Endothelial cell of umbilical vein (primary cell): ENCODE measurements at regions not wholly inside any gene's neighbourhood (a gene's known extent, or its start where the extent isn't known, plus 50 kb on each side); places are given as distances from the start of the nearest gene placed in this dataset.

Source experiments
- BruUV-seq: library from RNA; stranded (reverse); fragments of 400-500 nt; replicated peaks from 2 replicates; lab custom pipeline; 2021; lab: Mats Ljungman, UMichigan
- CTCF ChIA-PET: fragments of 300-600, 350-600 bp; sonication (Branson Sonifier 250); formaldehyde crosslinking; loops from one replicate; lab custom pipeline; 2021; ENCODE audit warnings: antibody characterized with exemption, inconsistent platforms; lab: Charles Lee
- POLR2A ChIA-PET: fragments of 300-600, 350-600 bp; sonication (Branson Sonifier 250); formaldehyde crosslinking; loops from one replicate; lab custom pipeline; 2021; ENCODE audit warnings: antibody characterized with exemption, inconsistent platforms; lab: Charles Lee
- DNase-seq: peaks from one replicate; pipeline ENCODE4 v3.0.0-alpha.2; 2011; ENCODE audit warnings: low read depth, low spot score
- FAIRE-seq: peaks from 2 replicates; lab custom pipeline; 2011; peaks lifted over from hg19 to GRCh38; lab: Jason Lieb, UNC
- H2AFZ ChIP-seq: 2 replicates; pipeline ENCODE4 v1.6.0; 2012; ENCODE audit warnings: low read depth, low read length, control low read depth, inconsistent platforms
- H3K27ac ChIP-seq: 2 replicates; pipeline ENCODE4 v1.5.1; 2011; ENCODE audit warnings: low read depth, mild to moderate bottlenecking, control low read depth, low read length, moderate library complexity; ENCODE audit not compliant: insufficient read depth
- H3K27me3 ChIP-seq, 2 experiments: 2 replicates each; pipeline versions ENCODE4 v1.6.0 to v1.6.1; 2011; ENCODE audit warnings: low read length in 2 of 2, mixed read lengths in 1 of 2; ENCODE audit not compliant: control insufficient read depth in 2 of 2, insufficient read depth in 2 of 2
- H3K36me3 ChIP-seq, 2 experiments: 2 replicates in 1 of 2; 3 replicates in 1 of 2; pipeline ENCODE4 v1.5.1; 2011; ENCODE audit warnings: low read length in 2 of 2, mild to moderate bottlenecking in 1 of 2, moderate library complexity in 1 of 2; ENCODE audit not compliant: control insufficient read depth in 2 of 2, insufficient read depth in 2 of 2; ENCODE audit errors: extremely low read depth in 1 of 2
- H3K4me1 ChIP-seq: 3 replicates; pipeline ENCODE4 v1.5.1; 2011; ENCODE audit warnings: mild to moderate bottlenecking, low read length; ENCODE audit not compliant: control insufficient read depth, insufficient read depth; ENCODE audit errors: extremely low read depth
- H3K4me2 ChIP-seq: 2 replicates; pipeline ENCODE4 v1.6.1; 2011; ENCODE audit warnings: low read length, control low read depth, mixed read lengths; ENCODE audit not compliant: insufficient read depth
- H3K4me3 ChIP-seq, 3 experiments: fragments of 200-600 bp in 1 of 3; sonication (generic), shearing (Covaris generic) in 1 of 3; replicated peaks in 1 of 3; 2 replicates each; pipeline ENCODE4 v1.5.1; 2011 to 2016; ENCODE audit warnings: control low read depth in 3 of 3, low read length in 3 of 3, mild to moderate bottlenecking in 2 of 3, inconsistent platforms in 1 of 3, low read depth in 1 of 3, moderate library complexity in 1 of 3; ENCODE audit not compliant: insufficient read depth in 1 of 3
- H3K79me2 ChIP-seq: 2 replicates; pipeline ENCODE4 v1.6.0; 2012; ENCODE audit warnings: low read length, inconsistent platforms; ENCODE audit not compliant: control insufficient read depth, insufficient read depth
- H3K9ac ChIP-seq: replicated peaks from 2 replicates; pipeline ENCODE3; 2011; ENCODE audit warnings: low read length, control low read depth; ENCODE audit not compliant: insufficient read depth; ENCODE audit errors: extremely low read depth
- H3K9me1 ChIP-seq: replicated peaks from 3 replicates; pipeline ENCODE4 v1.6.0; 2011; ENCODE audit warnings: mild to moderate bottlenecking, low read length; ENCODE audit not compliant: control insufficient read depth, insufficient read depth; ENCODE audit errors: extremely low read depth
- H3K9me3 ChIP-seq: replicated peaks from 2 replicates; pipeline ENCODE4 v1.5.1; 2012; ENCODE audit warnings: low read length, inconsistent platforms; ENCODE audit not compliant: control insufficient read depth, insufficient read depth
- H4K20me1 ChIP-seq: replicated peaks from 2 replicates; pipeline ENCODE3; 2011; ENCODE audit warnings: mild to moderate bottlenecking, low read length; ENCODE audit not compliant: control insufficient read depth, insufficient read depth; ENCODE audit errors: extremely low read depth
- EZH2 ChIP-seq: IDR thresholded peaks from 2 replicates; pipeline ENCODE4 v1.6.1; 2012; ENCODE audit warnings: borderline replicate concordance, low read depth, mild to moderate bottlenecking, moderate library complexity, low read length, inconsistent platforms; ENCODE audit not compliant: severe bottlenecking
- FOS ChIP-seq: IDR thresholded peaks from 2 replicates; pipeline ENCODE4 v1.6.1; 2011; ENCODE audit warnings: mild to moderate bottlenecking, low read length, moderate library complexity, borderline replicate concordance; ENCODE audit not compliant: insufficient read depth
- GATA2 ChIP-seq: IDR thresholded peaks from 2 replicates; pipeline ENCODE4 v1.7.0; 2011; ENCODE audit warnings: low read depth, mild to moderate bottlenecking, moderate library complexity, mixed read lengths, low read length; ENCODE audit not compliant: insufficient read length, insufficient read depth
- JUN ChIP-seq: IDR thresholded peaks from 2 replicates; pipeline ENCODE4 v1.6.1; 2011; ENCODE audit warnings: borderline replicate concordance, low read depth; ENCODE audit not compliant: insufficient read length, insufficient read depth
- MYC ChIP-seq: IDR thresholded peaks from one replicate; pipeline ENCODE4 v1.6.1; 2011; ENCODE audit warnings: mild to moderate bottlenecking, low read depth, low read length
- POLR2A ChIP-seq: IDR thresholded peaks from 2 replicates; pipeline ENCODE4 v1.6.1; 2012; ENCODE audit warnings: low read depth, mild to moderate bottlenecking, control low read depth, low read length
- POLR2AphosphoS5 ChIP-seq: IDR thresholded peaks from 2 replicates; pipeline ENCODE4 v1.6.1; 2012; ENCODE audit warnings: low read depth, mild to moderate bottlenecking, control low read depth, low read length, moderate library complexity; ENCODE audit not compliant: insufficient read depth
- dilution Hi-C: fragments of 300-500 bp; cut with MboI; formaldehyde crosslinking; loops from one replicate; pipeline ENCODE4 v1.15.0; 2019; ENCODE audit warnings: low sequenced_read_pairs; ENCODE audit not compliant: extremely low pct_ligation_motif_present
- intact Hi-C: fragments of 100-400 bp; cut with micrococcal nuclease; formaldehyde crosslinking; loops from one replicate; pipeline ENCODE4 v1.10.0; 2022
- TF ChIP-seq, protein P1 (sequence below), 2 donors: IDR thresholded peaks; 1 replicate in 1 of 2; 2 replicates in 1 of 2; pipeline ENCODE4 v1.5.1; 2011; ENCODE audit warnings: low read length in 2 of 2, mild to moderate bottlenecking in 2 of 2, moderate library complexity in 2 of 2, control low read depth in 1 of 2, inconsistent platforms in 1 of 2, low read depth in 1 of 2; ENCODE audit not compliant: insufficient read depth in 1 of 2; ENCODE audit errors: extremely low read depth in 1 of 2
- TF ChIP-seq, protein P2 (sequence below): IDR thresholded peaks from 2 replicates; pipeline ENCODE4 v1.6.1; 2011; ENCODE audit not compliant: insufficient read depth, insufficient read length

DNA sequence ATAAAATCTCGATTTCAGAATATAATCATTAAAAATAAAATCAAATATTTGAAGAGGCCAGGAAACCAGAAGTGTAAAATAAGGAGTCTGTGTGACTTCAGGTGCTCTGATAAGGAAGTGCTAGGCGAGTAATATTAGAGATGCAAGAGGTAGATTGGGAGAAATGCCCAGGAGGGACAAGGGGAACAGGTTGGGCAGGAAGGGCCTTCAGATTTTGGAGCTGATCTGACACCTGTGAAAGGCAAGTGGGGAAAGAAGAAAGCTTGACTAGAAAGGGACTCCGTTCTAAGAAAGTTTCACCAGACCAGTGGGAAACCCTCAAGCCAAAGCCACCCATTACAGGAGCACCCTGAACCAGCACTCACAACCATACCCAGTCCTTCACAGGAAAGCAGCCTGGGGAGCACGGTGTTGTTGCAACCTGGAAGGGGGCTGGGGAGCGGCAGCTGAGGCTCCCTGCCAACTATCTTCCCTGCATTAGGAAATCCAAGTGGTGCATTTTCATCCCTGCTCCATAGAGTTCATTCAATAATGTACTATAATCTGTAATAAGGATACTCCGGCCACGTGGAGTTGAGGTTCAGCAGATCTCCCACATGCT, 57.5 kb upstream of the GREB1L start:
- Histone ChIP-seq H3K4me3 (no peak overlapping the region), H3K9me3 (no peaks in the 10 kb centered on the region), H3K27me3 (no peaks in the 10 kb centered on the region), H3K79me2 (no peaks in the 10 kb centered on the region), H3K27ac (no peak overlapping the region), H3K9ac (no peak overlapping the region), H2AFZ (no peak overlapping the region), H3K36me3 (no peaks in the 10 kb centered on the region), H4K20me1 (no peaks in the 10 kb centered on the region), H3K4me1 (no peaks in the 10 kb centered on the region), H3K9me1 (no peaks in the 10 kb centered on the region), H3K4me2 (no peak overlapping the region)
- dilution Hi-C loops, result no loop called here
- ChIA-PET POLR2A (no interaction called here), CTCF (no interaction called here)
- BruUV-seq, result no TSS peak
- TF ChIP-seq MYC, result no peak
- no peak for TF ChIP-seq EZH2
- TF ChIP-seq POLR2AphosphoS5, result no peak
- no peak for TF ChIP-seq POLR2A
- TF ChIP-seq GATA2, result no peak
- TF ChIP-seq, protein P1, sequence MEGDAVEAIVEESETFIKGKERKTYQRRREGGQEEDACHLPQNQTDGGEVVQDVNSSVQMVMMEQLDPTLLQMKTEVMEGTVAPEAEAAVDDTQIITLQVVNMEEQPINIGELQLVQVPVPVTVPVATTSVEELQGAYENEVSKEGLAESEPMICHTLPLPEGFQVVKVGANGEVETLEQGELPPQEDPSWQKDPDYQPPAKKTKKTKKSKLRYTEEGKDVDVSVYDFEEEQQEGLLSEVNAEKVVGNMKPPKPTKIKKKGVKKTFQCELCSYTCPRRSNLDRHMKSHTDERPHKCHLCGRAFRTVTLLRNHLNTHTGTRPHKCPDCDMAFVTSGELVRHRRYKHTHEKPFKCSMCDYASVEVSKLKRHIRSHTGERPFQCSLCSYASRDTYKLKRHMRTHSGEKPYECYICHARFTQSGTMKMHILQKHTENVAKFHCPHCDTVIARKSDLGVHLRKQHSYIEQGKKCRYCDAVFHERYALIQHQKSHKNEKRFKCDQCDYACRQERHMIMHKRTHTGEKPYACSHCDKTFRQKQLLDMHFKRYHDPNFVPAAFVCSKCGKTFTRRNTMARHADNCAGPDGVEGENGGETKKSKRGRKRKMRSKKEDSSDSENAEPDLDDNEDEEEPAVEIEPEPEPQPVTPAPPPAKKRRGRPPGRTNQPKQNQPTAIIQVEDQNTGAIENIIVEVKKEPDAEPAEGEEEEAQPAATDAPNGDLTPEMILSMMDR (IDR thresholded peaks at IDR 0.05; ENCODE audit: extremely low read depth in 1 of 2, insufficient read depth in 1 of 2, low read depth in 1 of 2, low read length in 2 of 2), result no peak
- TF ChIP-seq, protein P2, sequence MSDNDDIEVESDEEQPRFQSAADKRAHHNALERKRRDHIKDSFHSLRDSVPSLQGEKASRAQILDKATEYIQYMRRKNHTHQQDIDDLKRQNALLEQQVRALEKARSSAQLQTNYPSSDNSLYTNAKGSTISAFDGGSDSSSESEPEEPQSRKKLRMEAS, result no peak
- no peak for TF ChIP-seq FOS
- TF ChIP-seq JUN, result no peak
- intact Hi-C loops, result no loop called here
- DNase-seq (no peak), FAIRE-seq (no peak)
